ENCODE measurements at regions not wholly inside any gene's neighbourhood (a gene's known extent, or its start where the extent isn't known, plus 50 kb on each side); places are given as distances from the start of the nearest gene placed in this dataset.

DNA sequence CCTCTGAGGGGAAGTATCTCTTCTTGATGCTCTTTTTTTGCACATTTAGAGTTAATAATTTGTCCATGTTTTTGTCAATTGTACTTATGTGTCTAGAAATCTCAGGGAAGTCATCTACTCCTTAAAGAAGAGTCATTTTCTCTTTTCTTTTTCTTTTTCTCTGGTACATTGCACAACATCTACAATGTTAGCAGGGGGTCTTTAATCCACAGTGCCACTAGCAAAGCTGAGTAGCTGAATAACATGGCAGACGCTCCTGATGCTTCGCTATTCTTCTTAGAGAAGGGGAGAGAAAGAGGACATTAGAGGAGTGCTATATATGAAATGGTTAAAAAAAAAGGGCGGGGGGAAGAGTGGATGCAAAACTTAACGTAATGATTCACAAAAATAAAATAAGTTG lies 399.6 kb upstream of the CWC22 start:
- TF ChIP-seq, protein P1, sequence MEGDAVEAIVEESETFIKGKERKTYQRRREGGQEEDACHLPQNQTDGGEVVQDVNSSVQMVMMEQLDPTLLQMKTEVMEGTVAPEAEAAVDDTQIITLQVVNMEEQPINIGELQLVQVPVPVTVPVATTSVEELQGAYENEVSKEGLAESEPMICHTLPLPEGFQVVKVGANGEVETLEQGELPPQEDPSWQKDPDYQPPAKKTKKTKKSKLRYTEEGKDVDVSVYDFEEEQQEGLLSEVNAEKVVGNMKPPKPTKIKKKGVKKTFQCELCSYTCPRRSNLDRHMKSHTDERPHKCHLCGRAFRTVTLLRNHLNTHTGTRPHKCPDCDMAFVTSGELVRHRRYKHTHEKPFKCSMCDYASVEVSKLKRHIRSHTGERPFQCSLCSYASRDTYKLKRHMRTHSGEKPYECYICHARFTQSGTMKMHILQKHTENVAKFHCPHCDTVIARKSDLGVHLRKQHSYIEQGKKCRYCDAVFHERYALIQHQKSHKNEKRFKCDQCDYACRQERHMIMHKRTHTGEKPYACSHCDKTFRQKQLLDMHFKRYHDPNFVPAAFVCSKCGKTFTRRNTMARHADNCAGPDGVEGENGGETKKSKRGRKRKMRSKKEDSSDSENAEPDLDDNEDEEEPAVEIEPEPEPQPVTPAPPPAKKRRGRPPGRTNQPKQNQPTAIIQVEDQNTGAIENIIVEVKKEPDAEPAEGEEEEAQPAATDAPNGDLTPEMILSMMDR (IDR thresholded peaks at IDR 0.05; ENCODE audit: insufficient read depth, low read length, poor library complexity, severe bottlenecking), result no peak
- DNase-seq (ENCODE audit: low read depth), result no peak
- Histone ChIP-seq H3K27me3 (ENCODE audit: control insufficient read depth, insufficient read depth, low read length) (no peaks in the 10 kb centered on the region), H3K36me3 (ENCODE audit: control insufficient read depth, insufficient read depth, low read length) (no peaks in the 10 kb centered on the region), H3K4me3 (ENCODE audit: low read depth, low read length) (no peak overlapping the region)

DNA sequence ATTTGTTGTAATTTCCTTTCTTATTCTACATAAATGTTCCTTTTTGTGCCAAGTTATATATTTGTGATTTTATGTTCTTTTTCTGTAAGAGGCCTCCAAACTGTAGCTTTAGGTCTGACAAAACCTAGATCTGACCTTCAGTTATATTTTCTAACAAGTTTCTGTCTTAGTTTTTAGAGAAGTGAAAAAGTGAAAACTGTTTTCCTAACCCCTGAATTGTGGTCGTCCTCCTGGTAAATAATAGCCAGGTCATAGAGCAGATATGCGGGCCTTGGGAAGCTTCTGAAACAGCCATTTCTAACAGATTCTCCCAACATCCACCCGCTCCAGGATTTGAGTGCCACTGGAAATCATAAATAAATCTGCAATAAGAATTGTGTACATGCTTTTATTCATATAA lies 398.4 kb upstream of the CWC22 start:
- H3K36me3 ChIP-seq (ENCODE audit: control insufficient read depth, insufficient read depth, low read length), result no peaks in the 10 kb centered on the region
- DNase-seq (ENCODE audit: low read depth), result no peak
- no peak overlapping the region for H3K4me3 ChIP-seq (ENCODE audit: low read depth, low read length)
- H3K27me3 ChIP-seq (ENCODE audit: control insufficient read depth, insufficient read depth, low read length), result no peaks in the 10 kb centered on the region
- TF ChIP-seq, protein P1 (IDR thresholded peaks at IDR 0.05; ENCODE audit: insufficient read depth, low read length, poor library complexity, severe bottlenecking), result no peak

- no peak for DNase-seq (ENCODE audit: low read depth)
- no peaks in the 10 kb centered on the region for H3K27me3 ChIP-seq (ENCODE audit: control insufficient read depth, insufficient read depth, low read length)
- TF ChIP-seq, protein P1 (IDR thresholded peaks at IDR 0.05; ENCODE audit: insufficient read depth, low read length, poor library complexity, severe bottlenecking), result no peak
Observed at GRCh38 chr2:180394305-180394704, 387.2 kb upstream of the CWC22 start.

GRCh38 chr2:180385601-180386201 lies 378.6 kb upstream of the CWC22 start:
- DNase-seq (ENCODE audit: low read depth), result no peak
- TF ChIP-seq, protein P1 (IDR thresholded peaks at IDR 0.05; ENCODE audit: insufficient read depth, low read length, poor library complexity, severe bottlenecking), result no peak
- no peak overlapping the region for H3K4me3 ChIP-seq (ENCODE audit: low read depth, low read length)

More at GRCh38 chr2:180394305-180394704, 387.2 kb upstream of the CWC22 start:
- Histone ChIP-seq H3K4me3 (ENCODE audit: low read depth, low read length) (no peak overlapping the region), H3K36me3 (ENCODE audit: control insufficient read depth, insufficient read depth, low read length) (no peaks in the 10 kb centered on the region)

GRCh38 chr2:180376066-180376465 lies 369.0 kb upstream of the CWC22 start:
- TF ChIP-seq, protein P1 (IDR thresholded peaks at IDR 0.05; ENCODE audit: insufficient read depth, low read length, poor library complexity, severe bottlenecking), result no peak
- Histone ChIP-seq H3K36me3 (ENCODE audit: control insufficient read depth, insufficient read depth, low read length) (no peaks in the 10 kb centered on the region), H3K4me3 (ENCODE audit: low read depth, low read length) (no peak overlapping the region), H3K27me3 (ENCODE audit: control insufficient read depth, insufficient read depth, low read length) (no peaks in the 10 kb centered on the region)
- no peak for DNase-seq (ENCODE audit: low read depth)

More at GRCh38 chr2:180385601-180386201, 378.6 kb upstream of the CWC22 start:
- H3K27me3 ChIP-seq (ENCODE audit: control insufficient read depth, insufficient read depth, low read length), result no peaks in the 10 kb centered on the region
- no peaks in the 10 kb centered on the region for H3K36me3 ChIP-seq (ENCODE audit: control insufficient read depth, insufficient read depth, low read length)

Measured in kidney epithelial cell (primary cell).